Progenitor cell of endocrine pancreas (in vitro differentiated cells): ENCODE measurements at regions not wholly inside any gene's neighbourhood (a gene's known extent, or its start where the extent isn't known, plus 50 kb on each side); places are given as distances from the start of the nearest gene placed in this dataset.

Experiments used
- DNase-seq: peaks from one replicate; pipeline ENCODE4 v3.0.0; 2021; ENCODE audit warnings: low spot score; ENCODE audit not compliant: unreplicated experiment
- H3K27ac Mint-ChIP-seq: 2 replicates; pipeline ENCODE4 v1.8.0; 2021; ENCODE audit warnings: mild to moderate bottlenecking, moderate library complexity, mixed read lengths
- H3K27me3 Mint-ChIP-seq: 2 replicates; pipeline ENCODE4 v1.8.0; 2021; ENCODE audit warnings: mixed read lengths
- H3K36me3 Mint-ChIP-seq: 2 replicates; pipeline ENCODE4 v1.8.0; 2022; ENCODE audit warnings: mixed read lengths; ENCODE audit not compliant: insufficient read depth
- H3K4me1 Mint-ChIP-seq: 2 replicates; pipeline ENCODE4 v1.8.0; 2021; ENCODE audit warnings: low read depth, mixed read lengths
- H3K4me3 Mint-ChIP-seq: 2 replicates; pipeline ENCODE4 v1.8.0; 2021; ENCODE audit warnings: low read depth, mild to moderate bottlenecking, moderate library complexity, mixed read lengths
- H3K9me3 Mint-ChIP-seq: 2 replicates; pipeline ENCODE4 v1.8.0; 2021; ENCODE audit warnings: low read depth, mixed read lengths
- TF ChIP-seq, protein P1 (sequence below): fragments of 200-600 bp; sonication (generic); IDR thresholded peaks from one replicate; pipeline ENCODE4 v1.5.0; 2021; ENCODE audit warnings: antibody characterized with exemption, mild to moderate bottlenecking; ENCODE audit not compliant: unreplicated experiment

DNA sequence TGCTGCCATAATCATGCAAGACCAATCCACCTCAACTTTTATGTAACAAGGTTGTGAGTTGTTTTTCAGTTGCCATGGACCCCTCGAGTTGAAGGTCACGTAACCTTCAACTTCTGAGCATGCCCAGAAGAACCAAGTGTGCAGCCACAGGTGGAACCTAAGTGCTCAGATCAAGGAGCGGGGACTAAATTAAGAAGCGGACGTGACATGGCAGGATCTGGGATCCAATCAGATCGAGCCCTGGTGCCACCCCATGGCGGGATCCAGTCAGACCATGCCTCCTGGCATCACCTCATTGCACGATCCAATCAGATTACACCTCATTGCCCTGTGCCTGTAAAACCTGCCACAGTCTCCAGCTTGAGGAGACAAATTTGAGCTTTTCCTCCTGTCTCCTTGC, 204.5 kb upstream of the CDH5 start:
- Mint-ChIP-seq H3K9me3 (no peaks in the 10 kb centered on the region), H3K27me3 (peaks cover 23% of the 10 kb centered on the region), H3K36me3 (no peaks in the 10 kb centered on the region), H3K27ac (no peak overlapping the region), H3K4me3 (no peak overlapping the region), H3K4me1 (peaks cover 5% of the 10 kb centered on the region)
- no peak for DNase-seq
- TF ChIP-seq, protein P1, sequence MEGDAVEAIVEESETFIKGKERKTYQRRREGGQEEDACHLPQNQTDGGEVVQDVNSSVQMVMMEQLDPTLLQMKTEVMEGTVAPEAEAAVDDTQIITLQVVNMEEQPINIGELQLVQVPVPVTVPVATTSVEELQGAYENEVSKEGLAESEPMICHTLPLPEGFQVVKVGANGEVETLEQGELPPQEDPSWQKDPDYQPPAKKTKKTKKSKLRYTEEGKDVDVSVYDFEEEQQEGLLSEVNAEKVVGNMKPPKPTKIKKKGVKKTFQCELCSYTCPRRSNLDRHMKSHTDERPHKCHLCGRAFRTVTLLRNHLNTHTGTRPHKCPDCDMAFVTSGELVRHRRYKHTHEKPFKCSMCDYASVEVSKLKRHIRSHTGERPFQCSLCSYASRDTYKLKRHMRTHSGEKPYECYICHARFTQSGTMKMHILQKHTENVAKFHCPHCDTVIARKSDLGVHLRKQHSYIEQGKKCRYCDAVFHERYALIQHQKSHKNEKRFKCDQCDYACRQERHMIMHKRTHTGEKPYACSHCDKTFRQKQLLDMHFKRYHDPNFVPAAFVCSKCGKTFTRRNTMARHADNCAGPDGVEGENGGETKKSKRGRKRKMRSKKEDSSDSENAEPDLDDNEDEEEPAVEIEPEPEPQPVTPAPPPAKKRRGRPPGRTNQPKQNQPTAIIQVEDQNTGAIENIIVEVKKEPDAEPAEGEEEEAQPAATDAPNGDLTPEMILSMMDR, result no peak

DNA sequence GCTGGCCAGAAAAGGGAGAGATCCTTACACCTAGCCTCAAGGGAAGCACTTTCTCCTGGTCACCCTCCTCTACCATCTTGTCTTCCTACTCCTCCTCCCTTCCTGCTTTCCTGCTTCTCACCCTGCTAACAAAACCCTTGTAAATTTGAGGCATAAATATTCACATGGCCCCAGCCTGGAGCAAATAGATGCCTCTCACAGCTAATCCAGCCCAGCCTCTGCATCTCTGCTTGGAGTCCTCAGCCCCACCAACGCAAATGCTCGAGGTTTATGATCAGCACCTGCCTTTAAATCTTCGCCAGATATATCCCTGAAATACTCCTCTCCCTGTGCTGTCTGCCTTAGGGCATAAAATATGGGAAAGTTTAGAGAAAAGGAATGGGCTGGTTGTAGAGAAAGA, 205.2 kb upstream of the CDH5 start:
- DNase-seq, result no peak
- peaks cover 5% of the 10 kb centered on the region for H3K4me1 Mint-ChIP-seq
- TF ChIP-seq, protein P1, result no peak
- peaks cover 23% of the 10 kb centered on the region for H3K27me3 Mint-ChIP-seq
- H3K27ac Mint-ChIP-seq, result no peak overlapping the region
- H3K4me3 Mint-ChIP-seq, result no peak overlapping the region
- H3K36me3 Mint-ChIP-seq, result no peaks in the 10 kb centered on the region
- no peaks in the 10 kb centered on the region for H3K9me3 Mint-ChIP-seq

DNA sequence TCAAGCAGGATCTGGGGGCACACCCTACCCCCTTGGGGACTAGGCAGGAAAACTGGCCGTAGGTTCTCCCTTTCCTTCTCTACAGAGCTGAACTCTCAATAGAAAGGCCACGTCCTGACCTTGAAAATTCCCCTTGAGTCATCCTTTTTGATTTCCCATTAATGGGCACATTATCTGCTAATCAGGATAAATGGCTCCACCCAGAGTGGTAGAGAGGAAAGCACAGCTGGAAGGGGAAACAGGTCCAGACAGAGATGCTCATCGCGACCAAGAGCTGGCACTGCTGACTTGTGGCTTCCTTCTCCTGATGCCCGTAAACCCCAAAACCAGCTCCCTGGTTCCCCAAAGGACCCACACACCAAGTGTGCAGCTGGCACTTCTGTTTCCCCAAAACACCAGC, 206.5 kb upstream of the CDH5 start:
- H3K36me3 Mint-ChIP-seq, result no peaks in the 10 kb centered on the region
- H3K9me3 Mint-ChIP-seq, result no peaks in the 10 kb centered on the region
- H3K4me3 Mint-ChIP-seq, result no peak overlapping the region
- TF ChIP-seq, protein P1, result no peak
- no peak for DNase-seq
- H3K27me3 Mint-ChIP-seq, result peaks cover 16% of the 10 kb centered on the region
- H3K4me1 Mint-ChIP-seq, result peaks cover 7% of the 10 kb centered on the region
- H3K27ac Mint-ChIP-seq, result peak overlapping the region; percentile 67

DNA sequence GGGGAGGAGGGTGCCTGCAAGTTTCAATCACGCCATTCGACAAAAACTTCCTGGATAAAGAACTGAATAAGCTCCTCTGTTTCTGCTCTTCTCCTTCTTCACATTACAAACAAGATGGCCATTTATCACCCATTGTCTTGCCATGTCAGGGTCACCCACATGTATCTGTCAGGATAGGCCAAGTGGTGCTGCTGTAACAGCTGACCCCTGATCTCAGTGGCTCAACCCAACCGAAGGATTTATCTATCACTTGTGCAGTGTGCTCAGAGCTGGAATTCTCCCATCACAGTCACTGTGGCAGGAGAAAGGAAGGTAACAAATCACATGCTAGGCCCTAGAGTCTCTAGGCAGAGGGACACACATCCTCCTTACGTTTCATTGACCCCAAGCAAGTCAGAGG, 210.0 kb upstream of the CDH5 start:
- Mint-ChIP-seq H3K4me1 (peaks cover 14% of the 10 kb centered on the region), H3K27me3 (peaks cover 3% of the 10 kb centered on the region), H3K4me3 (no peak overlapping the region), H3K9me3 (no peaks in the 10 kb centered on the region), H3K36me3 (no peaks in the 10 kb centered on the region), H3K27ac (no peak overlapping the region)
- no peak for DNase-seq
- TF ChIP-seq, protein P1, result no peak

DNA sequence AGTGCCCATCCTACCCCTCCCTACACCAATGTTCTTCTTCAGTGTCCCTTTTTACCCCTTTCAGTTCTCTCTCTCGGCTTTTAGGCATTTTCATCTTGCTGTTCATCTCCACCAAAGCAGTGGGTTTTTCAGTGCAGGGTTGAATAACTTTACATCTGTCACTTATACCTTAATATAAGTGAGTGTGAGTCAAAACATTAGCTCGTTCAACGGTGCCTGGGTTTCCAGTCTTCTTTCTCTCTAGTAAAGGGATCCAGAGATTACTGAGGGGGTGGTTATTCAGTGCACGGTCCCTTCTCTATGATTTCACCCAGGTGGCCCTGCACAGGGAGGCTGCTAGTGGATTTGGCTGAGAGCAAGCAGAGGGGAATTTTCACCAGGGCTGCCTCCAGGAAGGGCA, 210.6 kb upstream of the CDH5 start:
- peaks cover 3% of the 10 kb centered on the region for H3K27me3 Mint-ChIP-seq
- DNase-seq, result no peak
- H3K36me3 Mint-ChIP-seq, result no peaks in the 10 kb centered on the region
- peaks cover 14% of the 10 kb centered on the region for H3K4me1 Mint-ChIP-seq
- no peak overlapping the region for H3K4me3 Mint-ChIP-seq
- H3K27ac Mint-ChIP-seq, result no peak overlapping the region
- TF ChIP-seq, protein P1, result no peak
- H3K9me3 Mint-ChIP-seq, result no peaks in the 10 kb centered on the region
